GM12865 (cell line): ENCODE measurements at regions not wholly inside any gene's neighbourhood (a gene's known extent, or its start where the extent isn't known, plus 50 kb on each side); places are given as distances from the start of the nearest gene placed in this dataset.

Experiments
- DNase-seq: peaks from one replicate; pipeline ENCODE4 v3.0.0; 2010; ENCODE audit warnings: low read depth
- H3K4me3 ChIP-seq: 2 replicates; pipeline ENCODE4 v1.5.1; 2011; ENCODE audit warnings: mild to moderate bottlenecking, low read depth, low read length, control low read depth
- CTCF ChIP-seq: IDR thresholded peaks from 2 replicates; pipeline ENCODE4 v1.5.1; 2011; ENCODE audit warnings: low read length, control low read depth, low read depth, inconsistent platforms; ENCODE audit not compliant: insufficient read depth; ENCODE audit errors: missing control alignments

- no peak for DNase-seq
- H3K4me3 ChIP-seq, result no peak overlapping the region
- no peak for TF ChIP-seq CTCF
Measured at GRCh38 chr18:37900326-37900725, 334.7 kb upstream of the CELF4 start.

- no peak for DNase-seq
- no peak for TF ChIP-seq CTCF
- no peak overlapping the region for H3K4me3 ChIP-seq
Measured at GRCh38 chr18:37889963-37890362, 324.4 kb upstream of the CELF4 start.

GRCh38 chr18:37874721-37875120 lies 309.1 kb upstream of the CELF4 start:
- no peak for TF ChIP-seq CTCF
- H3K4me3 ChIP-seq, result no peak overlapping the region
- DNase-seq, result no peak

GRCh38 chr18:37873416-37873815 lies 307.8 kb upstream of the CELF4 start:
- DNase-seq, result no peak
- TF ChIP-seq CTCF, result no peak
- no peak overlapping the region for H3K4me3 ChIP-seq

GRCh38 chr18:37872562-37872961 lies 307.0 kb upstream of the CELF4 start:
- no peak for DNase-seq
- no peak overlapping the region for H3K4me3 ChIP-seq
- TF ChIP-seq CTCF, result no peak

GRCh38 chr18:37871561-37871960 lies 306.0 kb upstream of the CELF4 start:
- DNase-seq, result no peak
- H3K4me3 ChIP-seq, result no peak overlapping the region
- no peak for TF ChIP-seq CTCF

GRCh38 chr18:37869051-37869450 lies 303.5 kb upstream of the CELF4 start:
- TF ChIP-seq CTCF, result no peak
- no peak overlapping the region for H3K4me3 ChIP-seq
- no peak for DNase-seq
